H9 (cell line): ENCODE measurements at regions not wholly inside any gene's neighbourhood (a gene's known extent, or its start where the extent isn't known, plus 50 kb on each side); places are given as distances from the start of the nearest gene placed in this dataset.

Source experiments
- DNase-seq: peaks from one replicate; pipeline ENCODE4 v3.0.0-alpha.2; 2017
- H2AFZ ChIP-seq: one replicate; pipeline ENCODE4 v1.6.1; 2013; ENCODE audit warnings: mild to moderate bottlenecking, low read length, control low read depth, moderate library complexity
- H2AK5ac ChIP-seq: 2 replicates; pipeline ENCODE4 v1.6.1; 2013; ENCODE audit warnings: low read length, control low read depth, mixed read lengths; ENCODE audit not compliant: insufficient read length
- H2BK120ac ChIP-seq: one replicate; pipeline ENCODE4 v1.6.1; 2013; ENCODE audit warnings: low read depth, mild to moderate bottlenecking, low read length, control low read depth, inconsistent platforms; ENCODE audit not compliant: poor library complexity, severe bottlenecking
- H2BK12ac ChIP-seq: 2 replicates; pipeline ENCODE4 v1.6.1; 2013; ENCODE audit warnings: low read length, control low read depth, mixed read lengths, low read depth; ENCODE audit not compliant: insufficient read length
- H2BK15ac ChIP-seq: 2 replicates; pipeline ENCODE4 v1.6.1; 2013; ENCODE audit warnings: low read depth, low read length, control low read depth
- H2BK20ac ChIP-seq: one replicate; pipeline ENCODE4 v1.6.1; 2013; ENCODE audit warnings: low read depth, mild to moderate bottlenecking, low read length, control low read depth, inconsistent platforms; ENCODE audit not compliant: poor library complexity, severe bottlenecking
- H2BK5ac ChIP-seq: 2 replicates; pipeline ENCODE4 v1.6.1; 2013; ENCODE audit warnings: low read length, control low read depth, mixed read lengths; ENCODE audit not compliant: insufficient read length
- H3K14ac ChIP-seq: 2 replicates; pipeline ENCODE4 v1.6.1; 2013; ENCODE audit warnings: low read length, control low read depth; ENCODE audit not compliant: insufficient read depth
- H3K18ac ChIP-seq: 2 replicates; pipeline ENCODE4 v1.6.1; 2013; ENCODE audit warnings: low read depth, mild to moderate bottlenecking, mixed read lengths, low read length, control low read depth; ENCODE audit not compliant: insufficient read length
- H3K23ac ChIP-seq: 2 replicates; pipeline ENCODE4 v1.6.1; 2013; ENCODE audit warnings: low read length, control low read depth, mixed read lengths, low read depth; ENCODE audit not compliant: insufficient read length
- H3K23me2 ChIP-seq: 2 replicates; pipeline ENCODE4 v1.6.1; 2013; ENCODE audit warnings: low read depth, mild to moderate bottlenecking, mixed read lengths, low read length, control low read depth; ENCODE audit not compliant: insufficient read length, poor library complexity, severe bottlenecking
- H3K27ac ChIP-seq: 2 replicates; pipeline ENCODE4 v1.5.1; 2013; ENCODE audit warnings: low read length, control low read depth, mixed read lengths, low read depth; ENCODE audit not compliant: insufficient read length
- H3K27me3 ChIP-seq: 2 replicates; pipeline ENCODE4 v1.6.1; 2013; ENCODE audit warnings: low read length, control low read depth, inconsistent platforms; ENCODE audit not compliant: insufficient read depth
- H3K4ac ChIP-seq: 2 replicates; pipeline ENCODE4 v1.6.1; 2013; ENCODE audit warnings: low read depth, mild to moderate bottlenecking, control low read depth, inconsistent platforms, low read length, moderate library complexity
- H3K4me1 ChIP-seq: 2 replicates; pipeline ENCODE4 v1.6.1; 2013; ENCODE audit warnings: low read length, control low read depth, inconsistent platforms; ENCODE audit not compliant: insufficient read depth
- H3K4me2 ChIP-seq: 2 replicates; pipeline ENCODE4 v1.6.1; 2013; ENCODE audit warnings: low read length, control low read depth, mixed read lengths; ENCODE audit not compliant: insufficient read length, insufficient read depth
- H3K56ac ChIP-seq: 2 replicates; pipeline ENCODE4 v1.6.1; 2013; ENCODE audit warnings: low read depth, mild to moderate bottlenecking, mixed read lengths, low read length, control low read depth; ENCODE audit not compliant: insufficient read length
- H3K79me1 ChIP-seq: 2 replicates; pipeline ENCODE4 v1.6.1; 2013; ENCODE audit warnings: low read depth, mild to moderate bottlenecking, moderate library complexity, low read length, control low read depth, inconsistent platforms; ENCODE audit not compliant: insufficient read depth, poor library complexity, severe bottlenecking
- H3K79me2 ChIP-seq: 2 replicates; pipeline ENCODE4 v1.6.1; 2013; ENCODE audit warnings: low read length, control low read depth, inconsistent platforms; ENCODE audit not compliant: insufficient read depth
- H3K9ac ChIP-seq: 2 replicates; pipeline ENCODE4 v1.6.1; 2013; ENCODE audit warnings: low read length, control low read depth, mixed read lengths; ENCODE audit not compliant: insufficient read length; ENCODE audit errors: extremely low read depth
- H3K9me3 ChIP-seq: one replicate; pipeline ENCODE4 v1.6.1; 2013; ENCODE audit warnings: low read depth, low read length, inconsistent platforms; ENCODE audit not compliant: control insufficient read depth
- H3T11ph ChIP-seq: one replicate; pipeline ENCODE4 v1.6.1; 2013; ENCODE audit warnings: mild to moderate bottlenecking, low read length, control low read depth, inconsistent platforms
- H4K20me1 ChIP-seq: one replicate; pipeline ENCODE4 v1.6.1; 2013; ENCODE audit not compliant: control insufficient read depth, insufficient read length, insufficient read depth
- H4K5ac ChIP-seq: 2 replicates; pipeline ENCODE4 v1.6.1; 2013; ENCODE audit warnings: low read depth, mild to moderate bottlenecking, mixed read lengths, low read length, control low read depth; ENCODE audit not compliant: insufficient read length
- H4K8ac ChIP-seq: replicated peaks from 2 replicates; pipeline ENCODE4 v1.6.1; 2013; ENCODE audit warnings: low read length, control low read depth, mixed read lengths, low read depth; ENCODE audit not compliant: insufficient read length
- H4K91ac ChIP-seq: 2 replicates; pipeline ENCODE4 v1.6.1; 2013; ENCODE audit warnings: low read depth, mild to moderate bottlenecking, moderate library complexity, mixed read lengths, low read length, control low read depth; ENCODE audit not compliant: insufficient read length
- H3K27ac Mint-ChIP-seq, 3 experiments: 2 replicates in 2 of 3; 3 replicates in 1 of 3; pipeline ENCODE4 v1.8.0; 2020 to 2021; ENCODE audit warnings: mixed read lengths in 3 of 3, mild to moderate bottlenecking in 1 of 3, moderate library complexity in 1 of 3
- H3K27me3 Mint-ChIP-seq: 2 replicates; pipeline ENCODE4 v1.8.0; 2021; ENCODE audit warnings: low read depth, mild to moderate bottlenecking, moderate library complexity, mixed read lengths
- H3K36me3 Mint-ChIP-seq, 3 experiments: 2 replicates in 2 of 3; 3 replicates in 1 of 3; pipeline ENCODE4 v1.8.0; 2020 to 2021; ENCODE audit warnings: low read depth in 3 of 3, mixed read lengths in 3 of 3; ENCODE audit not compliant: insufficient read depth in 1 of 3
- H3K4me1 Mint-ChIP-seq, 2 experiments: 2 replicates each; pipeline ENCODE4 v1.8.0; 2020; ENCODE audit warnings: mixed read lengths in 2 of 2
- H3K4me3 Mint-ChIP-seq, 2 experiments: 2 replicates in 1 of 2; 3 replicates in 1 of 2; pipeline ENCODE4 v1.8.0; 2020 to 2021; ENCODE audit warnings: mild to moderate bottlenecking in 2 of 2, mixed read lengths in 2 of 2, moderate library complexity in 1 of 2
- H3K9me3 Mint-ChIP-seq, 2 experiments: 2 replicates in 1 of 2; 3 replicates in 1 of 2; pipeline ENCODE4 v1.8.0; 2020; ENCODE audit warnings: mild to moderate bottlenecking in 2 of 2, mixed read lengths in 2 of 2, moderate library complexity in 1 of 2
- CTCF ChIP-seq: fragments of 200-600 bp; sonication (generic); conservative IDR thresholded peaks from 3 replicates; pipeline ENCODE4 v1.8.0; 2021; ENCODE audit warnings: antibody characterized with exemption, mild to moderate bottlenecking
- WGBS: extraction: QIAGEN DNeasy Blood & Tissue Kit; methylation state at CpG from one replicate; pipeline ENCODE4 v1.1.7; 2013; ENCODE audit warnings: missing lambda C conversion rate, low lambda C conversion rate, mixed read lengths; ENCODE audit not compliant: insufficient read length; ENCODE audit errors: extremely low coverage; 5-methylcytosine and 5-hydroxymethylcytosine counted together

- H4K8ac ChIP-seq: no peak overlapping the region
- no peak for DNase-seq
- H3K27me3 ChIP-seq: no peaks in the 10 kb centered on the region
- H3K9ac ChIP-seq: no peak overlapping the region
- no peak overlapping the region for H4K91ac ChIP-seq
- Mint-ChIP-seq H3K27me3 (no peaks in the 10 kb centered on the region), H3K9me3 (no peaks in the 10 kb centered on the region), H3K36me3 (no peaks in the 10 kb centered on the region), H3K27ac (no peak overlapping the region), H3K4me3 (no peak overlapping the region), H3K4me1 (peaks cover 6 to 12% of the 10 kb centered on the region in 2 experiments)
- no peak overlapping the region for H3K4me2 ChIP-seq
- no peak overlapping the region for H3K56ac ChIP-seq
- WGBS: no CpG with 5 or more reads among the region's 3 CpGs
- no peaks in the 10 kb centered on the region for H3K9me3 ChIP-seq
- no peaks in the 10 kb centered on the region for H3K79me1 ChIP-seq
- no peak overlapping the region for H2AFZ ChIP-seq
- H3K27ac ChIP-seq: no peak overlapping the region
- no peak overlapping the region for H3K14ac ChIP-seq
- no peaks in the 10 kb centered on the region for H3K4me1 ChIP-seq
- no peak for TF ChIP-seq CTCF
- H2BK120ac ChIP-seq: no peak overlapping the region
- H3T11ph ChIP-seq: no peak overlapping the region
- H3K23ac ChIP-seq: no peak overlapping the region
- H3K79me2 ChIP-seq: no peaks in the 10 kb centered on the region
- no peaks in the 10 kb centered on the region for H4K20me1 ChIP-seq
- no peak overlapping the region for H2BK15ac ChIP-seq
- no peak overlapping the region for H3K4ac ChIP-seq
- no peak overlapping the region for H2BK20ac ChIP-seq
- no peak overlapping the region for H2AK5ac ChIP-seq
- no peak overlapping the region for H2BK5ac ChIP-seq
- no peak overlapping the region for H4K5ac ChIP-seq
- no peaks in the 10 kb centered on the region for H3K23me2 ChIP-seq
- no peak overlapping the region for H2BK12ac ChIP-seq
- H3K18ac ChIP-seq: no peak overlapping the region
These were observed 148.9 kb downstream of the CEBPB start for GRCh38 chr20:50339466-50339901.
